HG03039 (cell line): ENCODE measurements at regions not wholly inside any gene's neighbourhood (a gene's known extent, or its start where the extent isn't known, plus 50 kb on each side); places are given as distances from the start of the nearest gene placed in this dataset.
"Not testable (repeated sequence)": the region's sequence is repeated elsewhere in the genome, so short reads cannot be mapped to it uniquely, and the experiment has no call there.

Experiments used
- ATAC-seq: cut with Tn5 transposase; IDR thresholded peaks from one replicate; pipeline ENCODE4 v1.9.1; 2021; ENCODE audit warnings: mild to moderate bottlenecking, moderate library complexity; ENCODE audit not compliant: unreplicated experiment

DNA sequence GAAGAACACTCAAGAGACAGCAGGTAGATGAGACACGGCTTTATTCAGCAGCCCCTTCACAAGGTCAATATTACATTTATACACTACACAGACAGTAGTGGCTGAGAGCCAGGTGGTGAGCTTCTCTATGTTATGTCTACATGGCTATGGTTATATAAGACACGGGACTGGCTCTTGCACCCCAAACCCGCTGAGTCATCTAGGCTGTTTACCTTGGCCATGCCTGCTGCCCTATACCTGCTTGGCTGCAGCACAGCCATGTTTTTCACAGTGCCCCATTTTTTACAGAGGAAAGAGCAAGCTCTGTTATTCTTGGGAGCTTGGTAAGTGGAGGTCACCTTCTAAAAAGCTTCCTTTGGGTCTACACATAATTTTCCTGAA is 231.6 kb downstream of the IGSF11 start:
- no peak for ATAC-seq

DNA sequence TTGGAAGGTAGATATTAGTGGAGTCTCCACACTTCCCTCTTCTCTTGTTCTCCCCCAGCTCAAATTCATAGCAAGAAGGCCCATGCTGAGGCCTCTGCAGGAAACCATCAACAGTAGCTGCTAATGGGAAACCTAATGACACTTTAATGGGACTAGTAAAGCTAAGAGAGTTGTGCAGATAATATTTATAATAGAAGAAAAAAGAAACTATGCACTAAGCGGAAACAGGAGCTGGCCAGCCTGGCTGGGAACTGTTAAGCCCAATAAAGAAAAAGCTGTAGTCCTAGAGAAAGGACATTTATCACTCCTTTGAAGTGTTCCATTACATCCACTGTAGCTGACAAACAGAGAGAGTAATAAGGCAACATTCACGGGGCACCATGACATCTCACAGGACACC is 229.6 kb downstream of the IGSF11 start:
- no peak for ATAC-seq

- ATAC-seq = no peak
Observed at GRCh38 chr3:118806423-118806822, 228.2 kb downstream of the IGSF11 start.

- ATAC-seq = not testable (repeated sequence)
Observed at GRCh38 chr3:118807349-118807748, 227.3 kb downstream of the IGSF11 start.

DNA sequence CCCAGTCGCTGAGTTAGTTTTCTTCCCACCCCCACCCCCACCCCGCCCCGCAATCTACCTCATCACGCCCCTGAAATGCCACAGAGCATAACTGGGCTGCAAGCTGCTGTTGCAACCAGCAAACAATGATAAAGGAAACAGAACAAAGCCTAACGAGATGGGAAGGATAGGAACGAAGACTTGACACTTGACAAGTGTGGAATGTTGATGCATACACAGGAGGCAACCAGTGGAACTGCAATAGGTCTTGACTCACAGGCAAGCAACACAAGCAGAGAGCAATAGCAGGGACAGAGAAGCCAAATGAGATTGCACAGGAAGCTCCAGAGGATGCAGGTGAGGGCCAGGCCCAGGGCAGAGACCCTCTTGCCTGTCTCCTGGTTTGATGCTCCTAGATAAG is 225.9 kb downstream of the IGSF11 start:
- ATAC-seq = no peak

- peak; percentile 37 for ATAC-seq
Observed at GRCh38 chr3:118809696-118810498, 224.7 kb downstream of the IGSF11 start.

- ATAC-seq = peak; percentile 29
Observed at GRCh38 chr3:118810499-118811035, 224.1 kb downstream of the IGSF11 start.

DNA sequence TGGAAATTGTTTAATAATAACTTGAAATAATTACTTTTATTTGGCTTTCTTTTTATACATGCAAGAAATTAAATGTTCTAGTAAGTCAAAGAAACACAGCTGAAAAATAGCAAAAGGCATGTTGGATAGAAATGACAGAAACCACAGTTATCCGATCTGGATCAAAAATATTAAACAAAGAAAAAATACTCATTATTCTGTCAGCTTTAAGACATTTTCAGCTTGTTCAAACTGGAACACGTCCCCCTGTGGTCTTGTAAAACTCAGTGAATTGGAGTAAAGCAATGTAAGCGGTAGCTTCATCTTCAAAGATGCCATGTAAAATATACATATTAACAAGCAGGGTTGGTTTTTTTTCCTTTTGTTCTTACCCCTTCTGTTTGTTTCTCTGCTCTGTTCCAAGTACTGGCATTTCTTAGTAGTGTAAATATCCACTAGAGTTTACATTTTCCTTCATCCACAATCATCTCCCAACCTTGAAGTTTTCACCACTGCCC is 223.4 kb downstream of the IGSF11 start:
- ATAC-seq = no peak

- ATAC-seq = no peak
Observed at GRCh38 chr3:118813472-118813871, 221.2 kb downstream of the IGSF11 start.

DNA sequence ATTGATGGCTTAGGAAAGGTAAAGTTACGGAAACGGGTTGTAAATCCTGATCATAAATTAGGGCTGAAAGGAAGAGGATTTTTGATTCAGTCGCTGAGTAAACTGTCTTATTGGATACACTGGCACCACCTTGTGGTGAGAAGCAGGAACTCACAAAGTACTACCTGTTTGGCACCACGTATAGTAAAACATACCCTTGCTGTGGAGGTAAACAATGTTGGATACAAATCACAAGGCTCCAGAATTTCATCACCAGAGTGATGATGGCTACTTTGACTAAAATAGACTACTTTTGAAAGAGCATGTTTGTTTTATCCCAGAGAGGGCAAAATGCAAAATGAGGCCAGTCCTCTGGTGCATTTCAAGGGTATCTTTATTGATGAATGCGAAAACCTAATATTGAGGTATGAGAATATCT is 216.9 kb downstream of the IGSF11 start:
- ATAC-seq = peak; percentile 56

DNA sequence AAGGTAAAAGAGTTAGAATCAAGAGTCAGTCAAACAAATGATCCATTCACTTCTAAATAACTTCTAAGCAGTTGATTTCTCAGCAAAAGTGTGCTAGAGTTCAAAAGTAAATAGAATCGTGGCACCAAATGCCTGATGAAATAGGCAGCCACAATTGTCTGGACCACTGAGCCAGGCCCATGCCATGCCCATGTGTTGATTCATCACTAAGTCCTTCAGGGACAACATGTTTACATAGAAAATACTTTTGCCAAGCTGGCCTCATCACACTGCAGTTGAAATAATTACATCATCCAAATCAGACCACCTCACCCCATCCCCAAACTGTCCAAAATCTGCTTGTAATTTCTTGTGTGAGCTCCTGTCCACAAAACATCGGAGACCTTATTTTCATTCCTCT is 216.3 kb downstream of the IGSF11 start:
- ATAC-seq = no peak

DNA sequence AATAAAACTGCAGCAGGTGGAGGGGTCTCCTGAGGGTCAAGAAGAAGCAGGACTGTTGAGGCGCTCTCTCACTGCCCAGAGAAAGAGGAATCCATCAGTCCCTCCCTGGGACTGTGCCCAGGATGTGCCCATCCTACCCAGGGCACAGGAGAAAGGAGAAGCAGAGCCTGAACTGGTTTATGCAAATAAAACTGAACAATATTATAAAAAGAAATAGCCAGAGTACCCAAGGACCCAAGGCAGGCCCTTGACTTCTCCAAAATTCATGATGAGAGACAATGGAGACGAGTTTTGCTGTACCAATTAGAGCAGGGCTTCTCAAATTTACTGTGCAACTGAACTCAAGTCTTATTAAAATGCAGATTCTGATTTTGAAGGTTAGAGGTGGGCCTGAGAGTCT is 211.0 kb downstream of the IGSF11 start:
- no peak for ATAC-seq

GRCh38 chr3:118827446-118827845 is 207.2 kb downstream of the IGSF11 start:
- ATAC-seq = no peak

- no peak for ATAC-seq
Observed at GRCh38 chr3:118828351-118828750, 206.3 kb downstream of the IGSF11 start.

DNA sequence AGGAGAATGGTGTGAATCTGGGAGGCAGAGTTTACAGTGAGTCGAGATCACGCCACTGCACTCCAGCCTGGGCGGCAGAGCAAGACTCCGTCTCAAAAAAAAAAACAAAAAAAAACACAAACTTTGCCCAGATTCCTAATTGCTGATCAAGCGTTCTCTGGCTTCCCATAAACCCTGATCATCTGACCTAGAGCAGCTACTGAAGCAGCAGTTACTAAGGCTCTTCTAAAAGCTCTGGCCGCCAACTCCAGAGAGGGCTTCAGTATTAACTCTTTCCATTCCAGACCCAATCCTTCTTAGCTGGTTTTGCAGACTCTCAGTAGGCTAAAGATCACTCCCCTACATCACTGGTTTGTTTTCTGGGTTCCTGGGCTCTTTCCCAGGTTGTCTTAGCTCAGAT is 201.6 kb downstream of the IGSF11 start:
- ATAC-seq = no peak

GRCh38 chr3:118838871-118839270 is 195.8 kb downstream of the IGSF11 start:
- no peak for ATAC-seq

GRCh38 chr3:118842147-118842863 is 192.3 kb downstream of the IGSF11 start:
- ATAC-seq = no peak

DNA sequence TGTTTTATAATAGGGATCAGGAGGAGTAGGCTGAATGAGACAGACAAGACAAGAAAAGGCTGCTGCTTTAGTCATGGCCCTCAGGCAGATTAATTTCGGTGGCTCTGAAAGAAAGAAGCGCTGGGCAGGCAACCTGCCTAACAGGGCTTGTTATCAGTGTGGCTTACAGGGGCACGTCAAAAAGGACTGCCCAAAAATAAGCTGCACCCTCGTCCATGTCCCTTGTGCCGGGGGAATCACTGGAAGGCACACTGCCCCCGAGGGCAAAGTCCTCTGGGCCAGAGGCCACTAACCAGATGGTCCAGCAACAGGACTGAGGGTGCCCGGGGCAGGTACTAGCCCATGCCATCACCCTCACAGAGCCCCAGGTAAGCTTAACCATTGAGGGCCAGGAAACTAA is 188.5 kb downstream of the IGSF11 start:
- ATAC-seq = no peak
